ENCODE measurements at regions not wholly inside any gene's neighbourhood (a gene's known extent, or its start where the extent isn't known, plus 50 kb on each side); places are given as distances from the start of the nearest gene placed in this dataset.

DNA sequence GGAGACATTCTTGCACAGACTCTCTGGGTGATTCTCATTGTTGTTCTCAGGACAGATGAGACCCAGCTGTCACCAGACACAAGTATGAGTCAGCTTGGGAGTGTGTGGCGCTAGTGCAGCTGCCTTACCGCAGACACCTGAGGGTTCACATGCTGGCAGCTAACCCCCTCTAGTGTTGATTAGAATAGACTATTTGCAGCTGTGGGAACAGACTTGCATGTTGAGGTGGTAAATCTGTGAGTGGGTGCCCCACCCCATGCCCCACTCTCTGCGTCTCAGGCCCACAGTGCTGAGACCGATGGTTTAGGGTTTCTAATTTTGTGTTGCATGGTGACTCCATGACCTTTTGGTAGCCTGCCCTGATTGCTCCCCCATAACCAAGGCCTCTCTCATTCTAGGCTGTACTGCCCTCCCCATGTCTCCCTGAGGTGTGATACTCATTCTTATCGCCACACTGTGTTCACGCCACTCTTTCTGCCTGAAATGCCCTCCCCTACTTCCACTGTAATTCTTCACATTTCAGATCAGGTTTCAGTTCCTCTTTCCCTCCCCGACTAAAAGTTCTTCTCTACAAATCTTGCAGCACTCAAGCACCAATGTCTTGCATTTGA, 73.7 kb upstream of the KIRREL3 start:
- no peaks in the 10 kb centered on the region for H3K9me3 Mint-ChIP-seq
- TF ChIP-seq, protein P1, sequence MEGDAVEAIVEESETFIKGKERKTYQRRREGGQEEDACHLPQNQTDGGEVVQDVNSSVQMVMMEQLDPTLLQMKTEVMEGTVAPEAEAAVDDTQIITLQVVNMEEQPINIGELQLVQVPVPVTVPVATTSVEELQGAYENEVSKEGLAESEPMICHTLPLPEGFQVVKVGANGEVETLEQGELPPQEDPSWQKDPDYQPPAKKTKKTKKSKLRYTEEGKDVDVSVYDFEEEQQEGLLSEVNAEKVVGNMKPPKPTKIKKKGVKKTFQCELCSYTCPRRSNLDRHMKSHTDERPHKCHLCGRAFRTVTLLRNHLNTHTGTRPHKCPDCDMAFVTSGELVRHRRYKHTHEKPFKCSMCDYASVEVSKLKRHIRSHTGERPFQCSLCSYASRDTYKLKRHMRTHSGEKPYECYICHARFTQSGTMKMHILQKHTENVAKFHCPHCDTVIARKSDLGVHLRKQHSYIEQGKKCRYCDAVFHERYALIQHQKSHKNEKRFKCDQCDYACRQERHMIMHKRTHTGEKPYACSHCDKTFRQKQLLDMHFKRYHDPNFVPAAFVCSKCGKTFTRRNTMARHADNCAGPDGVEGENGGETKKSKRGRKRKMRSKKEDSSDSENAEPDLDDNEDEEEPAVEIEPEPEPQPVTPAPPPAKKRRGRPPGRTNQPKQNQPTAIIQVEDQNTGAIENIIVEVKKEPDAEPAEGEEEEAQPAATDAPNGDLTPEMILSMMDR (conservative IDR thresholded peaks at IDR 0.05): peak; percentile 58
- DNase-seq (ENCODE audit: low read depth, low spot score): no peak
- H3K27ac Mint-ChIP-seq (ENCODE audit: unreplicated experiment): no peak overlapping the region
- no peak overlapping the region for H3K4me3 Mint-ChIP-seq
- H3K27me3 Mint-ChIP-seq (ENCODE audit: low read depth): peaks cover 4% of the 10 kb centered on the region
- H3K4me1 Mint-ChIP-seq: no peaks in the 10 kb centered on the region
- no peaks in the 10 kb centered on the region for H3K36me3 Mint-ChIP-seq (ENCODE audit: low read depth)

DNA sequence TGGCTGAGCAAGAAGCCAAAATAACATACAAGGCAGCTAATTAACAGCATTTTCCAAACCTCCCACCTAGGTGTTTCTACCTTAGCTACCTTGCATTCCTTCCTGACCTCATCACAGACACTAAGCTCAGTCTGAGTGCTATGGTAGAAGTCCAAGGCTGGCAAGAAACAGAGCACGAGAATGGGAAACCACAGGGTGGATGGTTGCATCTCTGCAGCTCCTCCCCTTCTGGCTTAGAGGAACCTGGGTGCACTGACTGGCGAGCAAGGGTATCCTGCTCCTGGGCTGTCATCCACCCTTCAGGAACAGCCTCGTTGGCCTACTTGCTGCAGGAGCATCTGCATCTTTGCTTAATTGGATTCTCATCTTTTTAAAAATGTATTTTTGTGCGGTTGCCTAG, 73.1 kb upstream of the KIRREL3 start:
- Mint-ChIP-seq H3K27me3 (ENCODE audit: low read depth) (peaks cover 4% of the 10 kb centered on the region), H3K4me1 (no peaks in the 10 kb centered on the region), H3K9me3 (no peaks in the 10 kb centered on the region), H3K27ac (ENCODE audit: unreplicated experiment) (no peak overlapping the region), H3K4me3 (no peak overlapping the region), H3K36me3 (ENCODE audit: low read depth) (no peaks in the 10 kb centered on the region)
- no peak for DNase-seq (ENCODE audit: low read depth, low spot score)
- TF ChIP-seq, protein P1 (conservative IDR thresholded peaks at IDR 0.05): no peak

DNA sequence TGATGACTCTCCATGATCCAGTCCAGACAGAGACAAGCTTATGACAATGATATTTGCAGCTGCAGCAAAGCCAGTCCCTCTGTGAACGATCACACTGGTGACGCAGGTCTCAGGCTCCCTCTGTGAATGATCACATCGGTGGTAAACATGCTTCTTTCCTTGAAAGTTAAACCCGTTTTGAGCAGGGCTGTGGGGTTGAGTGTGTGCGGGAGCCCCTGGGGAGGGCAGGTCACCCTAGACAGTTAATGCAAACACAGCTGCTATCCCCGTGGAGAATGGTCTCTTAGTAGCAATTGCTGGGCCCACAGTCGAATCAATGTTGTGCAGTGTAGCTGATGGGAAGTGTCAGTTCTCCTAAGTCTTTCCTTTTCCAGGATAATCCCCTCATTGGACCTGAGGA, 71.0 kb upstream of the KIRREL3 start:
- H3K27ac Mint-ChIP-seq (ENCODE audit: unreplicated experiment): peak overlapping the region; percentile 39
- DNase-seq (ENCODE audit: low read depth, low spot score): no peak
- H3K27me3 Mint-ChIP-seq (ENCODE audit: low read depth): peaks cover 4% of the 10 kb centered on the region
- H3K4me3 Mint-ChIP-seq: no peak overlapping the region
- H3K9me3 Mint-ChIP-seq: no peaks in the 10 kb centered on the region
- TF ChIP-seq, protein P1 (conservative IDR thresholded peaks at IDR 0.05): no peak
- peaks cover 1% of the 10 kb centered on the region for H3K4me1 Mint-ChIP-seq
- no peaks in the 10 kb centered on the region for H3K36me3 Mint-ChIP-seq (ENCODE audit: low read depth)

DNA sequence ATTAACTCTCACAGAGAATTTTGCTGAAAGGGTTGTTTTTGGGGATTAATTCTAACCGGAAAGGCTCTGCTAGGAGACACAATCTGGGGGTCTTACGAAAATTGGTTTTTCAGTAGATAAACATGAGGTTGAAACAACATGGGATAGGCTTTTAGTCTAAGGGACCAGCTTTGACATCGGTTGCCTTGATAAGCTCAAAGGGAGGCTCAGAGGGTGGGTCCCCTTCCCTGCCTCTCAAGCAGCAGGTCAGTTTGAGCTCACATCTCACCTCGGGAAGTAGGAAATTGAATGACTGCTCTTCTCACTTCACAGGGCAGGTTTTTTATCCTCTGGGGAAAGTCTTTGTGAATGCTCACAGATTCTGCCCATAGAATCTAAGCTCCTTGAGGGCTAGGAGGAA, 70.2 kb upstream of the KIRREL3 start:
- peaks cover 5% of the 10 kb centered on the region for H3K4me1 Mint-ChIP-seq
- H3K9me3 Mint-ChIP-seq: no peaks in the 10 kb centered on the region
- no peak for DNase-seq (ENCODE audit: low read depth, low spot score)
- no peak overlapping the region for H3K4me3 Mint-ChIP-seq
- no peaks in the 10 kb centered on the region for H3K36me3 Mint-ChIP-seq (ENCODE audit: low read depth)
- peaks cover 4% of the 10 kb centered on the region for H3K27me3 Mint-ChIP-seq (ENCODE audit: low read depth)
- H3K27ac Mint-ChIP-seq (ENCODE audit: unreplicated experiment): no peak overlapping the region
- TF ChIP-seq, protein P1 (conservative IDR thresholded peaks at IDR 0.05): no peak

DNA sequence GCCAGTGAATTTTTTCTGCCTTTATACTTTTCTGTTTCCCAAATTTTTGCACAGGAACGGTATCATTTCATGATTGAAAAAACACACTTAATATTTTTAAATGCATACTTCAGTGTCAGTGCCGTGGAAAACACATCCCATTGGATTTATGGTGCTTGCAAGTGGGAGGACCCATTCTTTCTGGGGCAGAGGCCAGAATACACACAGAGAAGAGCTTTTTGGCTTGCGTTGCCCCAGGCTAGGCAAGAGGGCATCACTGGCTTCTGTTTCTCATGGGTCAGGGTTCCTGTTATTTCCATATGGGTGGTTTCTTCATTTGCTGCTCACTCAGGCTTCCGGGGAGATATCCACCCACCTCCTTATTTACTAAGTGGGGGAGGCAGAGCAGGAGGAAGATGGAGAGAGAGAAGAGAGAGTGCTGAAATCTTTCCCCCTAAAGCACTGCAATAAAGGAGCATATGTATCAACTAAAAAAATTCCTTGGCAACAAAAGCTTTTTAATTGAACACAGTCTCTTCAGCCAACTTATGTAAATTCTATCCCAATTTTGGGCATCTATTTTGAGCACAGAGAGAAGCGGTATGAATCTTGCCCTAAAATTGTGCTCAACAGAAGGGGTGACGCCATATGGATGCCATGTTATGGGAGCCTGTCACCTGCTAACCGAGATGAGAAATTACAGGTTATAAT, 66.0 kb upstream of the KIRREL3 start:
- H3K4me1 Mint-ChIP-seq: peaks cover 12% of the 10 kb centered on the region
- no peaks in the 10 kb centered on the region for H3K9me3 Mint-ChIP-seq
- H3K27ac Mint-ChIP-seq (ENCODE audit: unreplicated experiment): no peak overlapping the region
- no peak for DNase-seq (ENCODE audit: low read depth, low spot score)
- no peaks in the 10 kb centered on the region for H3K36me3 Mint-ChIP-seq (ENCODE audit: low read depth)
- TF ChIP-seq, protein P1 (conservative IDR thresholded peaks at IDR 0.05): no peak
- H3K4me3 Mint-ChIP-seq: no peak overlapping the region
- H3K27me3 Mint-ChIP-seq (ENCODE audit: low read depth): no peaks in the 10 kb centered on the region

All from neural crest cell (in vitro differentiated cells).